GM08714 (cell line): ENCODE measurements at regions not wholly inside any gene's neighbourhood (a gene's known extent, or its start where the extent isn't known, plus 50 kb on each side); places are given as distances from the start of the nearest gene placed in this dataset.

ENCODE experiments used
- H3K4me3 ChIP-seq: fragments of 200-500 bp; sonication (Bioruptor generic); 2 replicates; pipeline ENCODE4 v1.5.1; 2014; ENCODE audit warnings: mild to moderate bottlenecking, low read length, inconsistent platforms
- ZNF274 ChIP-seq: IDR thresholded peaks from 2 replicates; pipeline ENCODE4 v1.6.1; 2012; ENCODE audit warnings: mild to moderate bottlenecking, low read depth, low read length

DNA sequence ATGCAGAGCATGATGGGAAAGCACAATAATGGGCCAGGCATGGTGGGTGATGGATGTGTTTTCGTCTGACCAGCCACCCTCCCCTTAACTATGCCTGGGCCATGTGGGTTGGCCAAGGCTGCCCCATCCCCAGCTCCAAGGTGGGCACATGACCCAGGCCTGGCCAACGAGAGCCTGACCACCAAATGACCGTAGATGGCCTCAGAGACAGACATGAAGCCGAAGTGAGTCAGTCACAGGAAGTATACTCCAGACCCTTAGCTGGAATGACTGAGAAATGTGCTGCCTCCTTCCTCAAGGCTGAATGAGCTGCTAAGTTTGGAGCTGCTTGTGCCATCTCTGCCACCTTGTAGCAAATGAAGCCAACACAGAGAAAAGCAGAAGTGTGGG is 233.6 kb downstream of the BCL11B start:
- TF ChIP-seq ZNF274, result no peak

DNA sequence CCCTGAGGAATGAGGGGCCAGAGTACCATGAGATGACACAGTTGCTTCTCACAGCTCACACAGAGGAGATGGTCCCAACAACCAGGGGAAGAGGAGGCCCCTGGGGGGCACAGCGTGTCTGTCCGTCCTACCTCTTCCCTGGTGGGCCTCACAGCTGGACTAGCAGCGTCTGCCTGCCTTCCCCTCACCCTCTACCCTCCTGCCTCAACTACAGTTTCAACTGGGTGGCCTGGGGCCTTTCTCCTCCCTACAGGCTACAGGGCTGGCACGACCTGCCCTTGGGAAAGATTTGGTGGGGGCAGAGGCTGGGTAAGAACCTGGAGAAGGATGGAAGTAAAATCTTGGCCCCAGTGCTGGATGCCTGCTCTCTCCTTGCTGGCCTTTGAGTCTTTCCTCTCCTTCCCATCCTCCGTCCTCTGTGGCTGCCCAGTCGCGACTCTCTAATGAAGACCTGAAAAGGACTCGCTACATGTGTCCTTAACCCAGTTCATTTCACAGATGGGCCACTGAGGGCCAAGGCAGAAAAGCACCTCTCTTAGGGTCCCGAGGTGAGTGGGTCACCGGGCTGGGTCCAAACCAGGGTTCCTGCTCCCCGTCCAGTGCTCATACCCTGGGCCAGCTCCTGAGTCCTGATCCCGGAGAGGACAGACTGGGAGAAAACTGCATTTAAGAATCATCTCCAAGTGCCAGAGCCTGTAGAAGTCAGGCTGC is 232.5 kb downstream of the BCL11B start:
- no peak overlapping the region for H3K4me3 ChIP-seq
- no peak for TF ChIP-seq ZNF274

More for the DNA sequence above, 233.6 kb downstream of the BCL11B start:
- H3K4me3 ChIP-seq, result no peak overlapping the region

DNA sequence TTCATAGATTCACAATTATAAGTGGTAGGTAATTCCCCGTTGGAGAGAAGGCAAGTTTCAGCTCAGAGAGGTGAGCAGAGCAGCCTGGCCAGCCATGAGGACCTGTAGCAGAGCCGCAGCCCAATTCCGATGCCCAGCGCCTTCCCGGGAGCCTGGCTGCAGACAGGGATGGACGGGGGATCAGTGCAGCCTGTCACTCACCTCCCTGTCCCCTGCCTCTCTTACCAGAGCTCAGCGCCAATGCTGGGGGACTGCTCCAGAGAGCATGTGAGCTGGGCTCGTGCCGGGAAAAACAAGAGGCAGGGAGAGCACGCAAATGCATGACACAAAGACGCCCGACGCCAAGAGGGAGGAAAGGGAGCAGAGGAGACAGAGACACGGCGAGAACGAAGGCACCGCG is 231.9 kb downstream of the BCL11B start:
- H3K4me3 ChIP-seq, result no peak overlapping the region
- TF ChIP-seq ZNF274, result no peak

DNA sequence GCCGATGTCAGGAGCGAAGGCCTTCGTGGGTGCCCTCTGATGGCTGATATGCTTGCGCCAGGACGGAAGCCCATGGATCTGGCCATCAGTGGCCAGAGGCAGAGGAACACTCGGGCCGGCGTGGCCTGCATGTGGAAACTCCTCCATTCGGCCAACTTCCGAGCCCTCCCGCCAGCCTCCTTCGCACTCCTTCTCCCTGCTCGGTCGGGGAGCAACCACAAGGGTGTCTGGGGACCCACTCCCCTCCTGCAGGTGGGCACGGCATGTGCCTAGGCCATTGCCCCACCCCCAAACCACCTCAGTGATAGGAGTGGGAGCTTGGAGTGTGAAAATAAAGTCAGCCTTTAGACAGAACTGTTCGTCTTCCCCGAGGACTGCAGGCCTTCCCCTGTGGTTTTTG is 231.3 kb downstream of the BCL11B start:
- no peak for TF ChIP-seq ZNF274
- H3K4me3 ChIP-seq, result no peak overlapping the region

DNA sequence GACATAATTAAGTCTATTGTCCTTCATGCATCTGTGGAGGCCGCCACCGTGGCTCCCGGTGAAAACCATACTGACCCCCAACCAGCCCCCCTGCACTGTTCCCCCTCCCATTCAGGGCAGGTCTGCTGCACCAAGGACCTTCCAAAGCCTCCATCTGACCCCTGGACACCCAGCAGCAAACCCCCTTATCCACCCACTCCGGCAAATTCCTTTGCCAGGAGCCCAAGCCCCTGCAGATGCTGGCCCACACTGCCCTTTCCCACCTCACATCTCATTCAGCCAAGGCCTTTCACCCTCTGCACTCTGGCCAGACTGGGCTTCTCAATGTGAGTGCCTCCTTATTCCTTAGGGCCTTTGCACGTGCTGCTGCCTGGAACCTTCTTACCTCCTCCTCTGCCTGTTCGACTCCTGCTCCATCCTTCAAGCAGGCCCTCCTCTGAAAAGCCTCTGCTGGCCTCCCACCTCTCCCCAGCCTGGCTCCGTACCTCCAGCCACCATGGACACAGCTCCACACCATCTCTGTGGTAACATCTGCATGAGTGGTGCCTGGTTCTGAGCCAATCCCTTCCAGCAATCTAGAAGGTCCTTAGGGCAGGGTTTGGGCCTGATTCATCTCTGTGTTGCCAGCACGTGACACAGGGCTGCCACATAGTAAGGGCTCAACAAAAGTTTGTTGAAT is 230.7 kb downstream of the BCL11B start:
- no peak overlapping the region for H3K4me3 ChIP-seq
- no peak for TF ChIP-seq ZNF274

DNA sequence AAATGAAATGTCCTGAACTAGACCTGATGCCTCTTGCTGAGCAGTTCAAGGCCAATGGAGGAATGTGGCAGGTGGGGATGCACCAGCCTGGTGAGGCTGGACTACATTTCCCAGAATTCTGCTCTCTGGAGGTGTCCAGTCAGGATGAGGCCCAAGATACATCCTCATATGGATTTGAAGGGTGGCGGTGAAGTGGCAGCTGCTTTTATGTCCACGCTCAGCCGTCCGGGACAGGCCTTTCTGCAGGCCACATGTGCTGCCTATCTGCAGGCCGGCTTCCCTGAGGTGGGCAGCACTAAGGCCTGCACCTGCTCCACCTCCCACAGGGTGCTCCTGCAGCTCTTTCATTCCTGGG is 230.2 kb downstream of the BCL11B start:
- H3K4me3 ChIP-seq, result no peak overlapping the region
- no peak for TF ChIP-seq ZNF274

DNA sequence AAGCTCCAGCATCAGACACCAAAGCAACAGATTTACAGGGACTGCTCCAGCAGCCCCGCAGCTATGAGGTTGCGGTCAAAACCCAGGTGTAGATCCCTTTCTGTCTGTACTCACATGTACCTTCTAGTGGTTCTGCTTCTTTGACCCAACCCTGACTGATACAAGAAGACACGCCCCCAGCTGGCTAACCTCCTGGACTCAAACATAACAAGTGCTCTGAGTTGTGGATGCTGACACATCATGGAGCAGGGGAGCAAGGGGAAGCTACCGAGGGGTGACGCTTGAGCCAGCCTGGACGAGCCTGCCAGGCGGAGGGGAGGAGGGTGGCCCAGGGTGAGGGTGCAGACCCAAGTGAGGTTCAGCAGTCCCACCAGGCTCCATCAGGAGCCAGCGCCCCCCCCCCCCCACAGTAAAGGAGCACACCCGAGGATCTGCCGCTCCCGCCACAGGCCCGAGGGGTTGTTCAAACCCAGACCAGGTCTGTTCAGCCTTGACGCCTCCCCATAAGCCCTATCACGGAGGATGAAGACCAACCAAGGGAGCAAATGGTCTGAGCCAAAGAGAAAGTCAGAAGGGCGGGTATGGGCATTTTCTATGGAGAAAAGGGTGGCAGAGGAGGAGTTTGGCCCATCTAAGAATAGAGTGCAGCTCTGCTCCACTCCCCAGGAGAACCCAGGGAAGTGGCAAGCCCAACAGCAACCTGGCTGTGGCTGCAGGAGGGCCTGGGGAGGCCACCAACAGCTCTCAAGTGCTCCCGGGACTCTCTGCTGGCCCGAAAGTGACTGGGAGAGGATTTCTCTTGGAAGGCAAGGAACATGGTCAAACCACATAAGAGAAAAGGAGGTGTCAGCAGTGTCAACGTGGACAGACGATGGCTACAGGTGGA is 229.4 kb downstream of the BCL11B start:
- TF ChIP-seq ZNF274, result no peak
- H3K4me3 ChIP-seq, result no peak overlapping the region

DNA sequence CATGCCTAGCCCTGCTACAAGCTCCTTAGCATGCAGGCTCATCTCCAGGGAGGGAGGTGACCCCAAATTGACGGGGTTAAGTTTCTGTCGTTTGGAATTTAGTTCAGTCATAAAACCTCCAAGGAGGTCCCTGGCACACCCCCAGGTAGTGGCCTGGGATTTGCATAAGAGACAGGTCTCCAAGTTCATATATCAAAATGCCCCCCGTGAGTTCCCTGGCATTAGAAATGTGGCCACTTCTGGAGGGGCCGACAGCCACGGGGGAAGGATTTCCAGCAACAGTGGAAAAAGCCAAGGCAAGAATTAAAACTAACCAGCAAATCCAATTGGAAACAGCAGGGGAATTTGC is 228.8 kb downstream of the BCL11B start:
- H3K4me3 ChIP-seq, result no peak overlapping the region
- no peak for TF ChIP-seq ZNF274

DNA sequence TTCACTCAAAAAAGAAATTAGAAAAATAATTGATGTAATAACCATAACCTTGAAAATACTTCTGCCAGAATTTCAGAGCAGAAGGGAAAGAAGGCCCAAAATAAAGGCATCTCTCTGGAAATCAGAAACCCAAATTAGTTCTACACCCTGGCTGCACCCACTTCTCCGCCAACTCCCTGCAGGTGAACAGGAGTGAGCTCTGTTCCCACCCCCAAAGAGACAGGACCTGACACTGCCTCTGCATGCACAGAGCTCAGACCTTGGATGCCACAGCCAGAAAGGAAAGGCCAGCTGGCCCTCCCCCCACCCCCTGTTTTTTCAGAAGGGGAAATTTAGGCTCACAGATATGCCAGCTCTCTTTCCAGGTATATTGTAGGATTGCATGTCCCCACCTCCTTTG is 228.2 kb downstream of the BCL11B start:
- TF ChIP-seq ZNF274, result no peak
- H3K4me3 ChIP-seq, result no peak overlapping the region

DNA sequence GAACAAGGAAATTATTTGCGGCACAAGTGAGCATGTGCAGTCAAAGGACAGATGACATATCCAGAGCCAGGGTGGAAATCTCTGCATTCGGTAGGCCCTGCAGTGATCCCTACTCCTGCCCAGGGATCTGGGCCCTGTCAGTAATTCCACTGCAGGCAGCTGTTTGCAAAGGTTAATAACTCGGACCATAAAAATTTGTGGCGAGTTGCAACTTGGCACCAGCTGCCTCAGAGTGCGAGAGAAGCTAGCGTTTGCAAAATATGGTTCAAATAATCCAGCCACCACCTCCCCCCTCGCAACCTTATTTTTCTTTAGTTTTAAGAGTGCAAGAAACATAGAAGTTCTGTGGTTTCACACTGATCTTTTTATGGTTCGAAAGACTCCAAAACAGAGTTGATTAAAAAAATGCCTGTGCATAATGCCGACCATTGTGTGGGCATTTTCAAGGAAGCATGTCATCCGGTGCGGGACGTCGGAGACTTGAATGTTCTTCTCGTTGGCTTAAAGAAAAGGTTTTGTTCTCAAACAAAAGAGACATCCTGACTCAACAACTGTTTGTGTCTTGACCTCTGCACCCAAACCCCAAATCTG is 224.5 kb downstream of the BCL11B start:
- no peak for TF ChIP-seq ZNF274

DNA sequence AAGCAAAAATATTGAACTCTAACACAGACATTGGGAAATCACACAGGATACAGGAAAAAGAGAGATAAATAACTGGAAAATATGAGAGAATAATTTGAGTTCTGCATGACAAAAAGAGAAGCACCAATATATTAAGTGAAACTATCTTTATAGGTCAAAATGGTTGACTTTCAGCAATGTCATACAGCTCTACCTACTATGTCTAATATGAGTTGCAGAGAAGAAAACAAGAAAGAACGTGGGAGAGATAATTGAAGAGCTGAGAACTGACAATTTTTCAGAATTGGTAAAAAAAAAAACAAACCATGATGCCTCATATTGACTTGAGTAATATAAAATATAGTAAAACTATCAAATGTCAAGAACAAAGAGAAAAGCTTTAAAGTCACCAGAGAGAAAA is 221.7 kb downstream of the BCL11B start:
- TF ChIP-seq ZNF274, result no peak
- H3K4me3 ChIP-seq, result no peak overlapping the region

More for the DNA sequence above, 224.5 kb downstream of the BCL11B start:
- H3K4me3 ChIP-seq, result no peak overlapping the region

DNA sequence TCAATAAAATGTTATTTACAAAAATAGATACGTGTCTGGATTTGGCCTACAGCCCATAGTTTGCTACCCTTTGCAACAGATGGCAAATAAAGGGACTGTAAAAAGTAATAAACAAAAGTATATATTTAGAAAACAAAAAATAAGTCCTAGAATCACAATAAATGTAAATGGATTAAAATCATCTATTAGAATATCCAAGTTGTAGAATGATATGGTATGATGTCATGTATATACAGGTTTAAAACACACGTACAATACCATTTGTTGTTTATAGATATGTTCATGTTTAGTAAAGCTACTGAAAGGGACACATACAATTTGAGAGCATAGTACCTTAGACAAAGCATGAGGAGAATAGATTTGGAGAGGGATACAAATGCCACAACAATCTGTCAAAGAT is 219.5 kb downstream of the BCL11B start:
- no peak for TF ChIP-seq ZNF274

DNA sequence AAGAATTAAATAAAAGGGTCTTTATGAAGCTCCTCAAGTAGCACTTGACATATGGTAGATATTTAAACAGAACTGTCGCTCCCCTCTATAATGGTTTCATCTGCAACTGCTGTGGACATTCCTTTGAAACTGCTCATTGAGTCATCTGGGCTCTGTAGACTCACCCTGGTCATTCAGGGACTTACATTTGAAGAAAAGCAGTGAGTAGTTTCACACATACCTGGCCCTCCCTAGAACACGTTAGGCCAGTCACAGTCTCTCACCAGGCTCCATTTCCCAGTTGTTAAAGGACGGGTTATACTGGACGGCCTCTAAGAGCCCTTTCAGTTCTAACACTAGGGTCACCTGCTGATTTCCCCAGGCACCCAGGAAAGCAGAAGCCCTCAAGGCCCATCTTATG is 217.0 kb downstream of the BCL11B start:
- no peak overlapping the region for H3K4me3 ChIP-seq

More for the DNA sequence above, 219.5 kb downstream of the BCL11B start:
- no peak overlapping the region for H3K4me3 ChIP-seq

DNA sequence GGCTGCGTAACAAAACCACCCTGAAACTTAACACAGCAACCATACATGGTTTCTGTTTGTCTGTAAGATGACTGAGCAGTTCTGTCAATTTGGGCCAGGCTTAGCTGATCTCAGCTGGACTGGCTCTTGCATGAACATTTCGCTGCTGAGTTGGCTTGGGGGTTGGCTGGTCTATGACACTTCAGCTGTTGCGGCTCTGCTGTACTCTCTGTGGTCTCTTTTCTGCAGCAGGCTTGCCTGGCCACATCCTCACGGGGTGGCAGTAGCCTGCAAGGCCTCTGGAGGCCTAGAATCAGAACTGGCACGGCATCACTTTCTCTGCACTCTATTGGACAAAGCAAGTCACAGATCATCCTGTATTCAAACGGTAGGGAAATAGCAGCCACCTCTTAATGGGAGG is 216.2 kb downstream of the BCL11B start:
- no peak for TF ChIP-seq ZNF274
- no peak overlapping the region for H3K4me3 ChIP-seq

More for the DNA sequence above, 217.0 kb downstream of the BCL11B start:
- no peak for TF ChIP-seq ZNF274

DNA sequence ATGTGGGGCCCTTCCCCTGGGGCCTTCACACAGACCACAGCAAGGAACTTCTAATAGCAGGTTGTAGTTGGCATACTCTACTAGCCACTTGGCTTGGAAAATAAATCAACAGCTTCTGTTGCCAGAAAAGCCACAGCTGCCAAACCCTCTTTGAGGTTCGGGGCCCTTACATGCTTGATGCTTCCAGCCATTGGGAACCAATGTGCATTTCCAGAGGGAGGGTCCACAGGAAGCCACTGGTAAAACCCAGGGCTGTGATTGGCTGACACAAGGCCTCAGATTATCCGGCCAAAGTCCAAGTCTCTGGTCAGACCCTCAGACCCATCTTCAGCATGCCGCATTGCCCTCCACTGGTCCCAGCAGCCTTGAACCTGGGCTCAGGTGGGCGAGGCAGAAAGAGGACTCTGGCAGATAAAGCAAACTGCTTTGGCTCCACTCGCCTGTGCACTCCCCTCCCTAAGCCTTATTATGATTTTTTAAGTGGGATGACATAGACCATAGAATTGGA is 214.4 kb downstream of the BCL11B start:
- TF ChIP-seq ZNF274, result no peak

More for the DNA sequence above, 214.4 kb downstream of the BCL11B start:
- no peak overlapping the region for H3K4me3 ChIP-seq
